HG03439 (cell line): ENCODE measurements at regions not wholly inside any gene's neighbourhood (a gene's known extent, or its start where the extent isn't known, plus 50 kb on each side); places are given as distances from the start of the nearest gene placed in this dataset.

Experiments
- ATAC-seq: cut with Tn5 transposase; IDR thresholded peaks from one replicate; pipeline ENCODE4 v1.9.1; 2021; ENCODE audit warnings: mild to moderate bottlenecking, moderate library complexity; ENCODE audit not compliant: unreplicated experiment

DNA sequence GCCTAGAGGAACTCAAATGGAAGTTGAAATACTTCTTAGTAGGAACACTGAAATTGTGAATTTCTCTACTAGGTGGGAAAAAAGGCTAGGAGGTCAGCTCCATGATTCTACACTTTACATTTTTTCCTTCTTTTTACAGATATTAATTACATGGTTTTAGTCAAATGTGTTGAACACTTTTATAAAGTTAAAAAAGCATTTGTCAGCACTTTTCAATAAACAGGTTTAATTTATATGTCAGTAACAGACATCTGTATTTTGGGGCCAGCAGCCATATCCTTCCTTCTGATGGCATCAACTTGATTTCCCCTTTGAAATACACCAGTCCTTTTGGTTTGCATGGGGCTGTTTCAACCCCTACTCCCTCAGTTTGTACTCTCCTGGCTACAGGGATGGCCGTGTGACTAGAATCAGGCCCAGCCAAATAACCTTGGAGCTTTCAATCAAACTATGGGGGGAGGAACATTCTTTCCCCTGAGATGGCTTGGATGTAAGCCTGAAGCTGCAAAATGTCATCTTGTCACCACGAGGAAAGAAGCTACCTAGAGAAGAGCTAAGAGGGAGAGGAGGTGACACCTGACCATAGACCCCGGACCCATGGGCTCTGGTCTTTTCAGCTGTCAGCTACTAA, 171.0 kb upstream of the NEBL start:
- no peak for ATAC-seq

DNA sequence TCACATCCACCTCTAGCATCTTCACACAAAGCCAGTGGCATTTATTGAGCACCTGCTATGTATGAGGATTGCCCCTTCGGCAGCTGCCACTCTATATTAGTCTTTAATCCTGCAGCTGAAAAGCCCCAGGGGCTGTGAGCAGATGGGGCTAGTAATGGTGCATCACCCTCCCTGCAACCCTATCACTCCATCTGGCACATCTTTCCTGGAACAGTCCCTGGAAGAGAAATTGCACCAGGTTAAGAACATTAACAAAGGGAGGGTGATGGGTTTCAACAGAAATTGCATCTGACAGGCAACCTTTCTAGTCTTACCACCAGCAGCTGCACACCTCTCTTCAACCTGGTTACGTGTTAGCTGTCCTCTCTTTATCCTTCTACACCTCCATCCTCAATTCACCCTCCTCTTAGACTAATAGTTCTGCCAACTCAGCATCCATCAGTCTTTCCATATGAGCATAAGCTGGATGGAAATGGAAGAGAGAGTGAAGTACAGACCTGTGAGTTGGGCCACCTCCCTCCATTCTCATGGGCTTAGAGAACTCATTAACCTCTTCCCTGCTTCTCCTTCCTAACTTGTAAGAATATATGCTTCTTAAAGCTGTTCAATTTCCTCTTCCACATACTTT, 168.6 kb upstream of the NEBL start:
- no peak for ATAC-seq

DNA sequence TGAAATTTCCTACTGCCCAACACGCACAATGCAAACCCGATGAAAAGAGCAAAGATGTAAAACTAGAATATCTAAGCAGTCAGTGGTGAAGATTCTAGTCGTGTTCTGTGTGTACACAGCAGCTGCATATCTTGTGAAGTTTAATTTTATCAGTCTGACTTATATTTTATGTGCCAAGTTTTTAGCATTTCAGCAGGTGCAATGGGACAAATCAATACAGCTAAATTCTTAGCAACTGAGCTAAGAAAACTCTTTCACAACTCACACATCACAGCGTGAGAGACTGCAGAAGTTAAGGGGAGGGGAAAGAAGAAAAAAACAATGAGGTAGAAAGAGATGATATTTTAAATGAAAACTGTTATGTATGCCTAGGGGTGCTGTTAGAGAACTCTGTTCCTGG, 164.9 kb upstream of the NEBL start:
- no peak for ATAC-seq

DNA sequence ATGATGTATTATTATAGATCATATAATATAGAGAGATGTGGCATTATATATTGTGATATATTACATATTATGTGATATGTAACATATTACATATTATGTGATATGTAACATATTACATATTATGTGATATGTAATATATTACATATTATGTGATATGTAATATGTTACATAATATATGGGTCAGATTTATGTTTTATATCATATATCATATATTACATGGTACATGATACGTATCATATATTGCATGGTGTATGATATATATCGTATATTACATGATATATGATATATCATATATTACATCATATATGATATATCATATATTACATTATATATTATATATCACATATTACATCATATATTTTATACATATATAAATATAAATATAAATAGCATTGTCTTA, 164.1 kb upstream of the NEBL start:
- ATAC-seq, result no peak

DNA sequence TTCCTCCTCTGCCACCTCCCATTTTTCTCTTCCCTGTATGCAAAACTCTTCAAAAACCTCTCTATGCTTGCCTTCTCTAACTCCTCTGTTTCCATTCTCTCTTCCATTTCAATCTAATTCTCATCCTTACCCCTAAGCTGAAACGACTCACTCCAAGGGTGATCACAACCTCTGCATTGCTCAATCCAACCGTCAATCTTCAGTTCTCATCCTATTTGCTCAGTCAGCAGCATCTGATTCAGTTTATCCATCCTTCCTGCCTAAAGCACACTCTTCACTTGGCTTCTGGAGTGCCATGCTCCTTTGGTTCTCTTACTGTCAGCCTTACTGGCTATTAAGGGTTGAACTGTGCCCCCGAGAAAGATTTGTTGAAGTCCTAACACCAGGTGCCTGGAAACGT, 163.5 kb upstream of the NEBL start:
- ATAC-seq, result no peak

DNA sequence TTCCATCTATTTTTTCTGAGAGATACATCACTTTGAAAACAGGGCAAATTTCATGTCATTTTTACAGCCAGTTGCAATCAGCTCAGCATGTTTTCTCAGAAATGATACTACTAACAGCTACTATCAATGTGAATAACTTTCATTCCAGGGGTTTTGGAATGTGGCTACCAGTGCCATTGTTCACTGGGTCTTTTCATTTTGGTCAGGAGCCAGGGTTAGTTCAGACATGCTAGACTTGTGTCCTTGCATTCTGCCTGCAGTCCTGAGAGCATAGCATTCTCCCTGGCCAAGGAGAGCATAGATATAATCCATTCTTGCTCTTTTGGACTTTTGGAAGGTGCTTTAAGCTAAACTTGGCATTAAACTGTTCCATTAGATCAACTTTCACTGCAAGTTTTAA, 160.9 kb upstream of the NEBL start:
- no peak for ATAC-seq

DNA sequence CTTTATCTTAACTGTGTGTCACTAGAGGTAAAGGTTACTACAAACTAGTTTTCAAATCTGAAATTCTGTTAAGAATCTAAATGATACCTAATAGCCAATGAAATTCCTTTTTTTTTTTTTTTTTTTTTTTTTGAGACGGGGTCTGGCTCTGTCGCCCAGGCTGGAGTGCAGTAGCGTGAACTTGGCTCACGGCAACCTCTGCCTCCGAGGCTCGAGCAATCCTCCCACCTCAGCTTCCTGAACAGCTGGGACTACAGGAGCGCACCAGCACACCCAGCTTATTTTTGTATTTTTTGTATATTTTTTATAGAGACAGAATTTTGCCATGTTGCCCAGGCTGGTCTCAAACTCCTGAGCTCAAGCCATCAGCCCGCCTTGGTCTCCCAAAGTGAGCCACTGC, 160.3 kb upstream of the NEBL start:
- ATAC-seq, result no peak

DNA sequence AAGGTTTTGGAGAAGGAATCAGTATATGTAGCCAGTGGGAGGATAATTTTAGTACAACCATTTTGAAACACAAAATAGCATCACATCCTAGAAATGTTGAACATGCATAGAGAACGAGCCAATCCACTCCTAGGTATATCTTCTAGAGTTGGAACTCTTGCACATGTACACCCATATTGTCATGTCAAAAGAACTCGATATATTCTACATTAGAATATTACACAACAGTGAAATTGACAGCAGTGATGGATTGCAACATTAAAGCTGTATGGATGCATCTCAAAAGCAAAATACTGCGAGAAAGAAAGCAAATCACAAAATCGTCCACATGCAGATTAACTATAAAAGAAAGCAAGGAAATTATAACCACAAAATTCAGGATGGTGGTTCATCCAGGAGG, 159.3 kb upstream of the NEBL start:
- ATAC-seq, result no peak

DNA sequence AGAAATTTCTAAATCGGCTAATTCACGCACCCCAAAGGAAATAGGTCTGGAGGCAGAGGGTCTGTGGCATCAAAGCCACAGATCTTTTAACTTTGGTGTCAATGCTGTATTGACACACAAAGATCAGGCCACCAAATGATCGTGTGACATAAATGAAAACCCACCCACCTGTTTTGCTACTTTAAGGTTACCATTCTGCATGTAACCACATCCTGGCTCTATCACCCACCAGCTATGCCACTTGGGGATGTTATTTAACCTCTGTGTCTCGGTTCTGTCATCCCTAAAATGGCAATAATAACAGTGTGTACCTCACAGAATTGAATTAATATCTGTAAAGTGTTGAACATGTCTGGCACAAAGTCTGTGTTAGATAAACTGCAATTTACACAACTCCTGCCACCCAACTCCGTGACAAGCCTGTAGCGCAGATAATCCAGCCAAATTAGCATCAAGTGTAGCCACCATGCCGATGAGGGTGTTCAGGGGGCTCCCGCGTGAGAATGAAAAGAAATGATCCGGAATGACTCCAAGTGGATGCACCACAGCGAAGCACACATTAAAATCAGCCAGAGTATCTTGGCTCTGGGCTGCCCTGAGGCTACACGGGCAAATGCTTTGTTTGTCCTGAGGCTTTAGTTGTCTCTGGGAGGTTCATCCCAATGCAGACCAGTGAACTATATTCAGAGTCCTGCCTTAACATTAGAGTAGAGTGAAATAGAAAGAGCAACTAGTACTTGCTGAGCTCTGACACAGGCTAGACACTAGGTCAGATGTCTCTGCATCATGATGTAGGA, 158.4 kb upstream of the NEBL start:
- no peak for ATAC-seq

DNA sequence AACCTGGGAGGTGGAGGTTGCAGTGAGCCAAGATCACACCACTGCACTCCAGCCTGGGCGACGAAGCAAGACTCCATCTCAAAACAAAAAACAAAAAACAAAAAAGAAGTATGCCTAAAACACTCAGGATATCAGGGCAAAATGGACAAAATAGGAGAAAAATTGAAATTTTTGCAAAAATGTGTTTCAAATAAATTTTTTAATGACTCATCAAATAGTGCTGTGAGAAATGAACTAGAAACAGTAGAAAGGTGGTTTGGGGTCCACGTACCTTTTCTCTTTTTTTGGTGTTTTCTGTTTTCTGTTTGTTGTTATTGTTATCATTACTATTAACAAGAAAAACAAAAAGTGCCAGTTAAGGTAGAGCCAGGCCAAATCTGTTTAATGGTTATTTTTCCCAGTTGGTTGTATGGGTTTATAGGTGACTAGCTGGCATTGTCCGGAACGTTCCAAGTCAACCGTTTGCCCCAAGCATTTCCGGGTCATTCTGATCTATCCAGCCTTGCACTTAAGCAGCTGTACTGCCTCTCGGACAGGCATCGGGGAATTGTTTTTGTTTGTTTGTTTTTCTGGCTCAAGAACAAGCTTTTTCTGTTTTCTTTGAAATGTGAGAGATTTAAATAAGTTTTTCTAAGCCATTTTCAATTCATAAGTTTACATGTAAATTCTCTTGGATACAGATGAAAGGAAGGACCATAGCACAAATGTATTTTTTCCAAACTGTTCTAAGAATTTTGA, 157.0 kb upstream of the NEBL start:
- no peak for ATAC-seq

DNA sequence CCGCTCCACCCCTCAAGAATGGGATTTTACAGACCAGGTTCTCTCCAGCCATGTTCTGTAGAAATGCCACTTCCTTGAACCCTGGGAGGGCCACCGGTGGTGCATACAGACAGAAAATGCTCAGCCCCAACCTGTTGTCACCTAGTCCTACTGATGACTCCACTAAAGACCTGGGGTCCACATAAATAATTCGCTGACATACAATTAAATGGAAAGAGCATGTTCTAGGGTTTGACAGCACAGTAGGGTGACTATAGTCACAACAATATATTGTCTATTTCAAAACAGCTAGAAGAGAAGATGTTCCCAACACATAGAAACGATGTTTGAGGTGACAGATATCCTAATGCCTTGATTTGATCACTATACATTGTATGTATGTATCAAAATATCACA, 155.6 kb upstream of the NEBL start:
- no peak for ATAC-seq

DNA sequence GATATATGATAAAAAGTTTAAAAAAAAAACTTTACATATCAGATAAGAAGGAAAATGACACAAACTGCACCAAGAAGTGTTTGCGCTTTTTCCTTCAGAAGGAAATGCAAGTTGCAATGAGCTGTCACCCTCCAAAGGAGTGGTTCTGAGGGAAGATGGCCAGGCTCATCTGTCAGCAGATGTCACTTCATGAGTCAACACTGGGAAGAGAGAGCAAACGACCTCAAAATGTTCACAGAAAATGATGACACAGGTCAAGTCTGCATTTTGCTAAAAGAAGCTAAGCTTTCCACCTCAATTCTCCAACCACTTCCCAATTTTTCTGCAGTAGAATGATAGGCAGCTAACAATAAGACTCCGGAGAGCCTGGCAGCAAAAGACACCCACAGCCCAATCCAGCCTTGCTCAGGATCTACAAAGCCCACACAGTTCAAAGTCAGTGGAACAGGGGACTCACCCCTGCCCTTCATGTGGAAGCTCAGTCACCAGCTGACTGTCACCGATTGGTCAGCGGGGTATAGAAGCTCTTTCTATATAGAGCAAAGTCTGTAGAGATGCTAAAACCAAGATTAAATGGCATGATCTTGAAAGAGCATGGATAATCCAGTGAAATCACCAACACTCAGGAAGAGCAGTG, 155.1 kb upstream of the NEBL start:
- no peak for ATAC-seq

DNA sequence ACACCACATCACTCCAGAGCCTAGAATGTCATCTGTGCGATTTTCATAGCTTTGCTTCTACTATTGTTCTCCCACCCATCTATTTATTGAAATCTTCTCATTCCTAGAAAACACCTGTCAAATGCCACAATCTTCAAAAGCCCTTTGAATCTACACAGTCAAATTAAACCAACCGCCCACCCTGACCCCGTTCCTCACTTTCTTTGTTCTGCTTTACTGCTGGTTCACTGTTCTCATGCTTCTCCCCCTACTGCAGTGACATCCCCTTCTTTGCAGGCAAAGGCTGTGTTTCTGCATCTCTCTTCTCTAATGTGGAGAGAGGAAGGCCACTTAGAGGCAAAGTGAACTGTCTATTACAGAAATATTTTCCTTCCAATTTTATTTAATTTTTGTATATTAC, 152.4 kb upstream of the NEBL start:
- no peak for ATAC-seq

DNA sequence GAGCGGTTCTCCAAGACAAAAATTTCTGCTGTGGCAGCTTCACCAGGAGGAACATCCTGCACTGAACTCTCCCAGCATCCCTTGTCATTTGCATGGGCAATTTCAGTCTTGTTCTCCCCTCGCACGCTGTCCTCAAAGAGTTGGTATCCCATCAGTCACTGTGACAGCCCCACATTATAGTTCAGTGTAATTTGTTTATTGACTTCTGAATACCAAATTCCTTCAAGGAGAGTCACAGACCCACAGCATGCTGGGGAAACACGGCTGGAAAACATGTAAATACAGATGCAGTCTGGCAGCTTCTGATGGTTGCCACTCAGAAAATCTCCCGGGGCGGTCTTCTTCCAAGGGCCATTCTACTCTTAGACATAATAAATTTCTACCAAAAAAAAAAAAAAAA, 151.0 kb upstream of the NEBL start:
- no peak for ATAC-seq

DNA sequence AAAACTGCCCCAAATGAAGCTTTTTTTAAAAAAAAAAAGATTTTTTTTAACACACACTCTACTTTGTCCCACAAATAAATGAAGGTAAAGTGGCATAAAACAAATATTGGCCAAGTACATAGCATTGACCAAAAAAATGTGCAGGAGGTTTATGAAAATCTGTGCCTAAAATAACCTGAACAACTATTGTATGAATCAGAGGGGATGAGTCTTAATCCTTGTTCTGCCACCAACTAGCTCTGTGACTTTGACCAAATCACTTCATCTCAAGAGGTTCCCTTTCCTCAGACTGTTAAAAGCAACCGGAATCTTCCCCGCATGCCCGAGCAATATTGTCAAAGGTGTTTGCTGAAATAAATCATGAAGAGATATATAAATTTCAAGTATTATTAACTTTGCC, 150.4 kb upstream of the NEBL start:
- ATAC-seq, result no peak

DNA sequence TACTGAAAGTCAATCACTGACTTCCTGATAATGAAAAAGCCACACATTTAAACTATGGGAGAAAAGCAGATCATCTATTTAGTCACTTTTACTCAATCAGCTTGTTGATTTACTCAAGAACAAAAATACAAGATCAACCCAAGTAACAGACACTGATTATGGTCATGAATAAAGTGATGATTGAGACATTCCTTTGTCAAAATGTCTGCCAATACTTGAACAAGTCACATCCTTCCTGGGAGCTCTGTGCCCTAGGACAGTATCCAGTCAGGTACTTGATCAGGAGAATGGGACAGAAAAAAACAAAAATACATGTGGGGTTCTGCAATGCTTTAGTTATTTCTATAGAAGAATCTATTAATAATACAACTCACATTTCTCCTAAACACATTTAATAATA, 150.0 kb upstream of the NEBL start:
- ATAC-seq, result no peak

DNA sequence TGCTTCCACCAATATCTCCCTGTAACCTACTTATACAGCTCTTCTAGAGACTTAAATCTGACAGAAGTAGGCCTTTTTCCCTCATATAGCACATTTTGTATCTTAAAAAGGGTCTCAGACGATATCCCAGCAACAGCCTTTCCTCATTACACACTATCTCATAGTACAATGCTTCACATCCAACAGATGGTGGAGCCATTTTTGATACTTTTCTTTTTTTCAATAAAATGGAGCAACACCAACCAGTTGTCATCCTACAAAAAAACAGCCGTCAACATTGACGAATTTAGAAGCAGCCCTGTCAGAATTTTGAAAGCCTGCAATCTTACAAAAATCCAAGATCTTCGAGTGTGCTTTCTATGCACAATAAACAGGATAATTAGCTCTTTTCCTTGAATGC, 145.9 kb upstream of the NEBL start:
- ATAC-seq, result no peak

DNA sequence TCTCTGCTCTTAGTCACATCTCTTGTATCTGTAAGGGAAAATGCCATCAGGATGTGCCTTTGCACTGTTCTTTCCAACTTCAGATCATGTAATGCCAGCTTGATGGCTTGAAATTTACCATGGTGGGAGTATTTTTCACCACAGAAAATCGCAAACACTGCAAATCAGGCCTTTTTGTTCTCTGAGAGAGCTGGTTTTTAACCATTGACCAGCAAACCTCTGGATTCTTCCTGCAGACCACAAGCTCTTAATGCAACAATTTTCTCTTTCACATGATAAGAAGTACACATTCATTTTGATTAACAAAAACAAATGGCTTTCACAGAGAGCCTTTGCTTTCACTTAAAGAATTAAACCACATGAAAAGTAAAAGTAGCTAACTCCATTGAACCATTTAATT, 145.4 kb upstream of the NEBL start:
- no peak for ATAC-seq

DNA sequence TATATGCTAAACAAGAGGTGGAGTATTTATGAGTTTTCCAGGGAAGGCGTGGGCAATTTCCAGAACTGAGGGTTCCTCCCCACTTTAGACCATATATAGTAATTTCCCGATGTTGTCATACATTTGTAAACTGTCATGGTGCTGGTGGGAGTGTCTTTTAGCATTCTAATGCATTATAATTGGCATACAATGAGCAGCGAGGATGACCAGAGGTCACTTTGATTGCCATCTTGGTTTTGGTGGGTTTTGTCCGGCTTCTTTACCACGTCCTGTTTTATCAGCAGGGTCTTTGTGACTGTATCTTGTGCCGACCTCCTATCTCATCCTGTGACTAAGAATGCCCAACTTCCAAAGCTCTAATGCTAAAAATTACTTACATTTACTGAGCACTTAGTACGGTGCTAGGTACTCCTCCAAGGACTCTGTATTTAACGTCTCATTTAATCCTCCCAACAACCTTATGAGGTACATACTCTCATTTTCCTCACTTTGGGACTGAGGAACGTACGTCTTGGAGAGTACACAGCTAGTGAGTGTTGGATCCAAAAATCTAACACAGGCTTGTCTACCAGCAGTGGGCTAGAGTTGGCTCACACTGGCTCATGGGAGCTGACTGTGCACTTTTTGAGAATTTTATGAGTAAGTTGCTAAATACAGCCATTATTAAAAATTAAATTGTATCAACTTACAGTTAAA, 144.8 kb upstream of the NEBL start:
- no peak for ATAC-seq

DNA sequence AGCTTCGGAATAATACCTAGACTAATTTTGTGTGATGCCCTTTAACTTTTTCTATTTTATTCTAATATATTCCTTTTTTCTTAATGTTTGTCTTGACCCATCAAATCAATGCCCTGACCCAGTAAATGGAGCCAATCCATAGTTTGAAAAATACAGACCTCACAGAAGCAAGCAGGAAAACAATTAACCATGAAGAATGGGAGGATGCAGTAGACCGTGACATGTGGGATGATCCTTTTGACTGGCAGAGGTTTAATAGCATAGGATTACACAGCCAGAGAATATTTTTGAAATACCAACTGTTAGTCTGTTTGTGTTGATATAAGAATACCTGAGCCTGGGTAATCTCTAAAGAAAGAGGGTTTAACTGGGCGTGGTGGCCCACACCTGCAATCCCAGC, 142.6 kb upstream of the NEBL start:
- no peak for ATAC-seq

DNA sequence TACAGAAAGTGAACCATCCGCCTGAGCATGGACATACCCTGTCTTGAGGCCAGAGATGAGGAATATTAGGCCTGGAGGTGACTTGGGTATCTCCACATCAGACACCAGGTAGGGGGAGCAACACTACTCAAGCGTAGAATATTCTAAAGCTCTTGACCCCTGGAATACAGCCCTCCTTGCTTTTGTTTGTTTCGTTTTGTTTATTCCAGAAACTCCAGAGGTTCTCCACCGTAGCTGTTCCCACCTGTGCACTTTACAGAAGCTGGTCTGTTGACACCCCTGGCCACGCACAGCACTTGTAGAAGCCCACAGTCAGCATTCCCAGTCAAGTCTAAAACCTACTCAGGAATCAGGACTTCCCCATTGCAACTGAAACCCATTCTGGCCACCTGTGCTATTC, 139.6 kb upstream of the NEBL start:
- ATAC-seq, result no peak
